HCT116 (cell line): ENCODE measurements at regions not wholly inside any gene's neighbourhood (a gene's known extent, or its start where the extent isn't known, plus 50 kb on each side); places are given as distances from the start of the nearest gene placed in this dataset.

Experiments used
- CTCF ChIP-seq, 3 experiments: fragments of 200-600 bp in 1 of 3; sonication (generic) in 1 of 3; IDR thresholded peaks in 2 of 3; conservative IDR thresholded peaks in 1 of 3; 2 replicates each; pipeline ENCODE4 v1.5.1; 2012 to 2017; ENCODE audit warnings: low read depth in 2 of 3, low read length in 2 of 3, antibody characterized with exemption in 1 of 3, borderline replicate concordance in 1 of 3, control low read depth in 1 of 3, mild to moderate bottlenecking in 1 of 3, mixed read lengths in 1 of 3, mixed run types in 1 of 3, moderate library complexity in 1 of 3; ENCODE audit not compliant: insufficient read depth in 1 of 3
- POLR2AphosphoS5 ChIP-seq: IDR thresholded peaks from 2 replicates; pipeline ENCODE4 v1.6.1; 2011; ENCODE audit warnings: mild to moderate bottlenecking, low read depth, low read length, moderate library complexity

GRCh38 chr5:6178846-6179532 is 199.4 kb downstream of the MED10 start:
- TF ChIP-seq CTCF (IDR thresholded peaks at IDR 0.05 in 2 of 3, conservative IDR thresholded peaks at IDR 0.05 in 1 of 3; ENCODE audit: borderline replicate concordance in 1 of 3, insufficient read depth in 1 of 3, low read depth in 2 of 3, low read length in 2 of 3) = no peak
- TF ChIP-seq POLR2AphosphoS5 = no peak
